ENCODE measurements at regions not wholly inside any gene's neighbourhood (a gene's known extent, or its start where the extent isn't known, plus 50 kb on each side); places are given as distances from the start of the nearest gene placed in this dataset.

GRCh38 chr1:239550178-239550577 is 163.8 kb downstream of the CHRM3 start:
- 90 to 97% (median 93%) methylated on average over 2 of the region's 2 CpGs for WGBS, 3 donors
- TF ChIP-seq POLR2A (IDR thresholded peaks at IDR 0.05), result no peak
- no peak for TF ChIP-seq CTCF (IDR thresholded peaks at IDR 0.05)
- no peak for TF ChIP-seq EP300 (IDR thresholded peaks at IDR 0.05)
- no peak overlapping the region for H3K27ac ChIP-seq
- intact Hi-C loops (cut with DNase I), result no loop called here
- no peaks in the 10 kb centered on the region for H3K27me3 ChIP-seq
- H3K4me1 ChIP-seq (ENCODE audit: insufficient read depth), result no peaks in the 10 kb centered on the region
- no peak for DNase-seq
- no peaks in the 10 kb centered on the region for H3K36me3 ChIP-seq
- H3K9me3 ChIP-seq, result peaks cover 0 to 3% of the 10 kb centered on the region in 2 donors
- no peak overlapping the region for H3K4me3 ChIP-seq

GRCh38 chr1:239555350-239555749 is 169.0 kb downstream of the CHRM3 start:
- no peaks in the 10 kb centered on the region for H3K4me1 ChIP-seq (ENCODE audit: insufficient read depth)
- no peak overlapping the region for H3K4me3 ChIP-seq
- no peak for TF ChIP-seq EP300 (IDR thresholded peaks at IDR 0.05)
- no peak for TF ChIP-seq POLR2A (IDR thresholded peaks at IDR 0.05)
- TF ChIP-seq CTCF (IDR thresholded peaks at IDR 0.05), result no peak
- no peaks in the 10 kb centered on the region for H3K36me3 ChIP-seq
- 91 to 97% (median 97%) methylated on average over 4 of the region's 4 CpGs for WGBS, 3 donors
- H3K27ac ChIP-seq, result no peak overlapping the region
- H3K27me3 ChIP-seq, result no peaks in the 10 kb centered on the region
- intact Hi-C loops (cut with DNase I), result no loop called here
- no peaks in the 10 kb centered on the region for H3K9me3 ChIP-seq
- no peak for DNase-seq

GRCh38 chr1:239558559-239558958 is 172.2 kb downstream of the CHRM3 start:
- 84 to 88% (median 88%) methylated on average over 2 of the region's 2 CpGs for WGBS, 3 donors

GRCh38 chr1:239558991-239559390 is 172.6 kb downstream of the CHRM3 start:
- TF ChIP-seq EP300 (IDR thresholded peaks at IDR 0.05) (no peak), CTCF (IDR thresholded peaks at IDR 0.05) (no peak)
- H3K9me3 ChIP-seq, result no peaks in the 10 kb centered on the region
- no peaks in the 10 kb centered on the region for H3K27me3 ChIP-seq
- H3K36me3 ChIP-seq, result no peaks in the 10 kb centered on the region
- intact Hi-C loops (cut with DNase I), result no loop called here
- no peak for DNase-seq
- no peak overlapping the region for H3K27ac ChIP-seq
- no peaks in the 10 kb centered on the region for H3K4me1 ChIP-seq (ENCODE audit: insufficient read depth)
- no peak overlapping the region for H3K4me3 ChIP-seq

More at GRCh38 chr1:239558559-239558958, 172.2 kb downstream of the CHRM3 start:
- DNase-seq, result no peak
- H3K4me3 ChIP-seq, result no peak overlapping the region
- H3K27me3 ChIP-seq, result no peaks in the 10 kb centered on the region
- H3K9me3 ChIP-seq, result no peaks in the 10 kb centered on the region
- H3K27ac ChIP-seq, result no peak overlapping the region
- TF ChIP-seq EP300 (IDR thresholded peaks at IDR 0.05), result no peak
- TF ChIP-seq POLR2A (IDR thresholded peaks at IDR 0.05), result no peak
- TF ChIP-seq CTCF (IDR thresholded peaks at IDR 0.05), result no peak
- intact Hi-C loops (cut with DNase I), result no loop called here
- H3K4me1 ChIP-seq (ENCODE audit: insufficient read depth), result no peaks in the 10 kb centered on the region
- H3K36me3 ChIP-seq, result no peaks in the 10 kb centered on the region

GRCh38 chr1:239560921-239561320 is 174.6 kb downstream of the CHRM3 start:
- no peaks in the 10 kb centered on the region for H3K36me3 ChIP-seq
- no peak overlapping the region for H3K27ac ChIP-seq
- no peak for DNase-seq
- TF ChIP-seq POLR2A (IDR thresholded peaks at IDR 0.05), result no peak
- TF ChIP-seq EP300 (IDR thresholded peaks at IDR 0.05), result no peak
- no peaks in the 10 kb centered on the region for H3K9me3 ChIP-seq
- no peak overlapping the region for H3K4me3 ChIP-seq
- intact Hi-C loops (cut with DNase I), result no loop called here
- H3K4me1 ChIP-seq (ENCODE audit: insufficient read depth), result no peaks in the 10 kb centered on the region
- WGBS, 3 donors, result 79 to 84% (median 81%) methylated on average over 4 of the region's 4 CpGs
- no peaks in the 10 kb centered on the region for H3K27me3 ChIP-seq

Data from ovary (tissue), 7 donors.